IMR-90 (cell line): ENCODE measurements at regions not wholly inside any gene's neighbourhood (a gene's known extent, or its start where the extent isn't known, plus 50 kb on each side); places are given as distances from the start of the nearest gene placed in this dataset.
"Not testable (repeated sequence)": the region's sequence is repeated elsewhere in the genome, so short reads cannot be mapped to it uniquely, and the experiment has no call there.

Experiments
- ATAC-seq: fragments of 200-7000 bp; cut with Tn5 transposase; 2 replicates; pipeline ENCODE4 v1.9.1; 2020; ENCODE audit warnings: low read depth, mild to moderate bottlenecking, moderate library complexity
- BruUV-seq: library from RNA; stranded (reverse); fragments of 400-500 nt; replicated peaks from 2 replicates; lab custom pipeline; 2021; lab: Mats Ljungman, UMichigan
- CTCF ChIA-PET: fragments of 300-600 bp; formaldehyde crosslinking; extraction: SDS; loops from one replicate; lab custom pipeline; 2021; ENCODE audit warnings: antibody characterized with exemption; lab: Yijun Ruan, JAX
- POLR2A ChIA-PET: fragments of 300-600 bp; sonication (Branson Sonifier 250); formaldehyde crosslinking; loops from one replicate; lab custom pipeline; 2022; ENCODE audit warnings: antibody characterized with exemption; ENCODE audit not compliant: unreplicated experiment; lab: Charles Lee
- DNase-seq: peaks from one replicate; pipeline ENCODE4 v3.0.0; 2013
- H2AFZ ChIP-seq: replicated peaks from 2 replicates; pipeline ENCODE3; 2013; ENCODE audit warnings: low read length, mild to moderate bottlenecking; ENCODE audit not compliant: poor library complexity
- H2AK5ac ChIP-seq: 2 replicates; pipeline ENCODE4 v1.6.1; 2013; ENCODE audit warnings: low read depth, low read length, inconsistent platforms
- H2AK9ac ChIP-seq: replicated peaks from 2 replicates; pipeline ENCODE3; 2013; ENCODE audit warnings: mild to moderate bottlenecking, low read depth, low read length, moderate library complexity; ENCODE audit not compliant: poor library complexity
- H2BK120ac ChIP-seq: 2 replicates; pipeline ENCODE4 v1.6.1; 2013; ENCODE audit warnings: low read depth, low read length, inconsistent platforms
- H2BK15ac ChIP-seq: 3 replicates; pipeline ENCODE4 v1.6.1; 2013; ENCODE audit warnings: low read depth, low read length, inconsistent platforms
- H2BK20ac ChIP-seq: 2 replicates; pipeline ENCODE4 v1.6.1; 2013; ENCODE audit warnings: low read depth, mild to moderate bottlenecking, inconsistent platforms, low read length, moderate library complexity
- H2BK5ac ChIP-seq: 2 replicates; pipeline ENCODE4 v1.6.1; 2013; ENCODE audit warnings: mild to moderate bottlenecking, low read depth, low read length, inconsistent platforms; ENCODE audit not compliant: poor library complexity, severe bottlenecking
- H3K14ac ChIP-seq: replicated peaks from 2 replicates; pipeline ENCODE4 v1.6.1; 2013; ENCODE audit warnings: low read depth, low read length, inconsistent platforms
- H3K18ac ChIP-seq: 2 replicates; pipeline ENCODE4 v1.6.1; 2013; ENCODE audit warnings: low read depth, low read length, control low read depth
- H3K23ac ChIP-seq: 2 replicates; pipeline ENCODE4 v1.6.1; 2013; ENCODE audit warnings: low read depth, low read length, inconsistent platforms
- H3K27ac ChIP-seq: 2 replicates; pipeline ENCODE4 v1.5.1; 2013; ENCODE audit warnings: mild to moderate bottlenecking, control low read depth, low read length; ENCODE audit not compliant: insufficient read depth
- H3K27me3 ChIP-seq: 2 replicates; pipeline ENCODE4 v1.6.1; 2013; ENCODE audit warnings: low read length; ENCODE audit not compliant: control insufficient read depth, insufficient read depth
- H3K36me3 ChIP-seq: 2 replicates; pipeline ENCODE4 v1.6.1; 2013; ENCODE audit warnings: low read length, mixed read lengths; ENCODE audit not compliant: control insufficient read depth, insufficient read depth
- H3K4ac ChIP-seq: 2 replicates; pipeline ENCODE4 v1.6.1; 2013; ENCODE audit warnings: low read depth, low read length, inconsistent platforms
- H3K4me1 ChIP-seq: 2 replicates; pipeline ENCODE4 v1.6.1; 2013; ENCODE audit warnings: low read length, mixed read lengths; ENCODE audit not compliant: control insufficient read depth, insufficient read depth
- H3K4me2 ChIP-seq: 2 replicates; pipeline ENCODE4 v1.6.1; 2013; ENCODE audit warnings: low read depth, mild to moderate bottlenecking, control low read depth, low read length, moderate library complexity
- H3K4me3 ChIP-seq: 2 replicates; pipeline ENCODE4 v1.5.1; 2013; ENCODE audit warnings: low read depth, mild to moderate bottlenecking, control low read depth, low read length, moderate library complexity; ENCODE audit not compliant: insufficient read depth
- H3K56ac ChIP-seq: 2 replicates; pipeline ENCODE4 v1.6.1; 2013; ENCODE audit warnings: low read length, inconsistent platforms; ENCODE audit not compliant: insufficient read depth; ENCODE audit errors: extremely low read depth
- H3K79me1 ChIP-seq, 2 experiments: 2 replicates each; pipeline ENCODE4 v1.6.1; 2013; ENCODE audit warnings: low read length in 2 of 2, inconsistent platforms in 1 of 2, low read depth in 1 of 2
- H3K9ac ChIP-seq: 2 replicates; pipeline ENCODE4 v1.6.1; 2013; ENCODE audit warnings: low read depth, low read length, control low read depth
- H3K9me1 ChIP-seq: 2 replicates; pipeline ENCODE4 v1.6.1; 2013; ENCODE audit warnings: low read length, inconsistent platforms; ENCODE audit not compliant: insufficient read depth
- H3K9me3 ChIP-seq: 2 replicates; pipeline ENCODE4 v1.6.1; 2013; ENCODE audit warnings: low read length; ENCODE audit not compliant: control insufficient read depth, insufficient read depth
- H4K20me1 ChIP-seq: 2 replicates; pipeline ENCODE4 v1.6.1; 2013; ENCODE audit warnings: low read length, inconsistent platforms; ENCODE audit not compliant: insufficient read depth
- H4K5ac ChIP-seq: 2 replicates; pipeline ENCODE4 v1.6.1; 2013; ENCODE audit warnings: mild to moderate bottlenecking, low read depth, low read length, control low read depth
- H4K8ac ChIP-seq, 2 experiments: 2 replicates each; pipeline ENCODE4 v1.6.1; 2013; ENCODE audit warnings: low read depth in 2 of 2, low read length in 2 of 2, control low read depth in 1 of 2, inconsistent platforms in 1 of 2
- H4K91ac ChIP-seq: 2 replicates; pipeline ENCODE4 v1.6.1; 2013; ENCODE audit warnings: low read depth, low read length, inconsistent platforms; ENCODE audit not compliant: insufficient read depth
- CEBPB ChIP-seq: IDR thresholded peaks from 2 replicates; pipeline ENCODE4 v1.6.1; 2012; ENCODE audit warnings: low read depth, low read length, improper control_type of control experiment
- WGBS, 2 experiments: methylation state at CpG; one replicate each; pipeline versions ENCODE4 v1.1.5 to v1.1.7; 2013; ENCODE audit warnings: missing lambda C conversion rate in 2 of 2; ENCODE audit not compliant: insufficient read length in 1 of 2; ENCODE audit errors: extremely low coverage in 2 of 2; 5-methylcytosine and 5-hydroxymethylcytosine counted together
- dilution Hi-C: fragments of 300-500 bp; cut with HindIII; formaldehyde crosslinking; loops from one replicate; pipeline ENCODE4 v1.14.3; 2018; ENCODE audit warnings: low sequenced_read_pairs; ENCODE audit not compliant: unreplicated experiment
- in situ Hi-C: fragments of 300-500 bp; cut with MboI; formaldehyde crosslinking; loops from 3 replicates; pipeline ENCODE4 v1.14.3; 2019; ENCODE audit warnings: low sequenced_read_pairs, inconsistent platforms, mixed read lengths
- intact Hi-C: fragments of 100-400 bp; cut with micrococcal nuclease; formaldehyde crosslinking; loops from 2 replicates; pipeline ENCODE4 v1.10.0; 2022

GRCh38 chr2:87477669-87478428 is 270.0 kb upstream of the PLGLB2 start:
- H4K8ac ChIP-seq, H3K79me1 ChIP-seq, H3K27me3 ChIP-seq, H3K14ac ChIP-seq, intact Hi-C loops, in situ Hi-C loops, H2AK5ac ChIP-seq, H2AK9ac ChIP-seq, H3K9me3 ChIP-seq, BruUV-seq, H3K23ac ChIP-seq, H2BK15ac ChIP-seq, H3K9me1 ChIP-seq, H2BK120ac ChIP-seq, H3K56ac ChIP-seq, H2AFZ ChIP-seq, H2BK20ac ChIP-seq, dilution Hi-C loops, CTCF ChIA-PET, H3K36me3 ChIP-seq, H4K91ac ChIP-seq, POLR2A ChIA-PET: not testable (repeated sequence)
- peak overlapping the region; percentile 55 for H3K9ac ChIP-seq
- peak; percentile 43 for DNase-seq
- peak overlapping the region; percentile 90 for H3K4me2 ChIP-seq
- H4K20me1 ChIP-seq = peaks cover 68% of the 10 kb centered on the region
- peaks cover 12% of the 10 kb centered on the region for H3K4me1 ChIP-seq
- WGBS, 2 experiments = no CpG with 5 or more reads among the region's 12 CpGs
- peak overlapping the region; percentile 98 for H3K27ac ChIP-seq
- peak overlapping the region; percentile 56; the same call in 1 of the 2 replicates for H3K4ac ChIP-seq
- peak overlapping the region; percentile 28; the same call in 1 of the 2 replicates for H3K4me3 ChIP-seq
- TF ChIP-seq CEBPB = peak; percentile 20; the same call in 1 of the 2 replicates
- ATAC-seq = peak; percentile 55
- H3K18ac ChIP-seq = peak overlapping the region; percentile 79; the same call in 1 of the 2 replicates
- H4K5ac ChIP-seq = peak overlapping the region; percentile 89
- peak overlapping the region; percentile 72 for H2BK5ac ChIP-seq

GRCh38 chr2:87478911-87479310 is 269.0 kb upstream of the PLGLB2 start:
- H3K79me1 ChIP-seq, H4K5ac ChIP-seq, intact Hi-C loops, in situ Hi-C loops, H4K8ac ChIP-seq, H3K9ac ChIP-seq, H2AFZ ChIP-seq, H3K56ac ChIP-seq, ATAC-seq, H3K4me2 ChIP-seq, CTCF ChIA-PET, H2BK120ac ChIP-seq, H2BK15ac ChIP-seq, BruUV-seq, H3K18ac ChIP-seq, H3K23ac ChIP-seq, H3K14ac ChIP-seq, H3K4ac ChIP-seq, H2BK20ac ChIP-seq, dilution Hi-C loops, DNase-seq, H3K9me1 ChIP-seq, H2AK5ac ChIP-seq, H3K9me3 ChIP-seq, H2AK9ac ChIP-seq, H4K91ac ChIP-seq, H3K4me3 ChIP-seq, POLR2A ChIA-PET, H3K36me3 ChIP-seq, H3K27me3 ChIP-seq: not testable (repeated sequence)
- H3K27ac ChIP-seq = peak overlapping the region; percentile 73; the same call in 1 of the 2 replicates
- H3K4me1 ChIP-seq = peaks cover 15% of the 10 kb centered on the region
- WGBS, 2 experiments = no CpG with 5 or more reads among the region's 4 CpGs
- peak overlapping the region; percentile 19 for H2BK5ac ChIP-seq
- peaks cover 71% of the 10 kb centered on the region for H4K20me1 ChIP-seq
